ENCODE measurements at regions not wholly inside any gene's neighbourhood (a gene's known extent, or its start where the extent isn't known, plus 50 kb on each side); places are given as distances from the start of the nearest gene placed in this dataset.

DNA sequence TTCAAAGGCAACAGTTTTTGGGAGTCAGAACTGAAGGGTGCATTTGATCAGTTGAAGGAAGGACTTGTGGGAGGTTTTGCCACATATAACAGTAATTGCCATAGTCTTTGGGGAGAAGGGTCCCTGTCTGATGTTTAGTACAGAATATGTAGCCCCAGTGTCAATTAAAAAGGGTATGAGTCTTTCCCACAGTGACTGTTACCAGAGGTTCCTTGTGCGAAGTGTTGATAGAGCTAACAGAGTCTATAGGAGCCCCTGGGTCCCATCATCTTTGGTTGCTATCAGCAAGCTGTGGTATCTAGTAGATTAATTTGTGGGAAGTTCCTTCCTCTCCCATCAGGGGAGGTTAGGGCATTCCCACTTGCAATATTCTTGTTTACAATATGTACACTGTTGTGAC lies 329.2 kb downstream of the PTPRU start:
- H3K27ac ChIP-seq (ENCODE audit: low read length) = no peak overlapping the region
- H3K9me3 ChIP-seq (ENCODE audit: low read length) = peaks cover 6% of the 10 kb centered on the region
- H3K4me3 ChIP-seq (ENCODE audit: low read length) = no peak overlapping the region
- TF ChIP-seq REST (IDR thresholded peaks at IDR 0.05; ENCODE audit: borderline replicate concordance) = no peak
- TF ChIP-seq TAF1 (IDR thresholded peaks at IDR 0.05; ENCODE audit: low read depth) = no peak
- TF ChIP-seq EZH2 (IDR thresholded peaks at IDR 0.05; ENCODE audit: borderline replicate concordance, insufficient read depth, low read length, poor library complexity, severe bottlenecking) = no peak
- TF ChIP-seq POLR2AphosphoS5 (IDR thresholded peaks at IDR 0.05) = no peak
- H4K20me1 ChIP-seq (ENCODE audit: insufficient read depth) = no peaks in the 10 kb centered on the region
- no peak overlapping the region for H3K4me2 ChIP-seq (ENCODE audit: low read length)
- H3K9ac ChIP-seq (ENCODE audit: low read length) = no peak overlapping the region
- H2AFZ ChIP-seq (ENCODE audit: low read depth, low read length) = no peak overlapping the region
- no peaks in the 10 kb centered on the region for H3F3A ChIP-seq (ENCODE audit: insufficient read depth, low read length, poor library complexity, severe bottlenecking)
- H3K79me2 ChIP-seq (replicated peaks; ENCODE audit: insufficient read depth, low read length) = no peaks in the 10 kb centered on the region
- H3K27me3 ChIP-seq (ENCODE audit: insufficient read depth, low read depth, low read length) = no peaks in the 10 kb centered on the region
- H3K36me3 ChIP-seq (ENCODE audit: insufficient read depth, low read length) = no peaks in the 10 kb centered on the region
- no peaks in the 10 kb centered on the region for H3K9me2 ChIP-seq (ENCODE audit: insufficient read depth, low read length)

- Histone ChIP-seq H3K9me3 (ENCODE audit: low read length) (peaks cover 6% of the 10 kb centered on the region), H3F3A (ENCODE audit: insufficient read depth, low read length, poor library complexity, severe bottlenecking) (no peaks in the 10 kb centered on the region), H3K9me2 (ENCODE audit: insufficient read depth, low read length) (no peaks in the 10 kb centered on the region), H2AFZ (ENCODE audit: low read depth, low read length) (no peak overlapping the region), H3K79me2 (replicated peaks; ENCODE audit: insufficient read depth, low read length) (no peaks in the 10 kb centered on the region), H3K9ac (ENCODE audit: low read length) (no peak overlapping the region), H3K4me2 (ENCODE audit: low read length) (no peak overlapping the region), H3K27ac (ENCODE audit: low read length) (no peak overlapping the region), H3K36me3 (ENCODE audit: insufficient read depth, low read length) (no peaks in the 10 kb centered on the region), H3K4me3 (ENCODE audit: low read length) (no peak overlapping the region), H4K20me1 (ENCODE audit: insufficient read depth) (no peaks in the 10 kb centered on the region), H3K27me3 (ENCODE audit: insufficient read depth, low read depth, low read length) (no peaks in the 10 kb centered on the region)
- TF ChIP-seq EZH2 (IDR thresholded peaks at IDR 0.05; ENCODE audit: borderline replicate concordance, insufficient read depth, low read length, poor library complexity, severe bottlenecking) (no peak), SMC3 (conservative IDR thresholded peaks at IDR 0.05; ENCODE audit: poor library complexity) (no peak), MXI1 (conservative IDR thresholded peaks at IDR 0.05; ENCODE audit: poor library complexity, severe bottlenecking) (no peak), EP300 (conservative IDR thresholded peaks at IDR 0.05; ENCODE audit: poor library complexity, severe bottlenecking) (no peak), POLR2AphosphoS5 (IDR thresholded peaks at IDR 0.05) (no peak), CTCF (IDR thresholded peaks at IDR 0.05; ENCODE audit: poor library complexity, severe bottlenecking) (no peak), TAF1 (IDR thresholded peaks at IDR 0.05; ENCODE audit: low read depth) (no peak), RAD21 (conservative IDR thresholded peaks at IDR 0.05) (no peak), REST (IDR thresholded peaks at IDR 0.05; ENCODE audit: borderline replicate concordance) (no peak)
Observed at GRCh38 chr1:29563571-29563970, 327.2 kb downstream of the PTPRU start.

Data from neural cell (in vitro differentiated cells).